ENCODE measurements at regions not wholly inside any gene's neighbourhood (a gene's known extent, or its start where the extent isn't known, plus 50 kb on each side); places are given as distances from the start of the nearest gene placed in this dataset.

GRCh38 chr13:111629016-111629415 lies 308.6 kb downstream of the TEX29 start:
- TF ChIP-seq EZH2 (optimal IDR thresholded peaks at IDR 0.05; ENCODE audit: low read depth, low read length) (no peak), CTCF (IDR thresholded peaks at IDR 0.05; ENCODE audit: low read length) (no peak)
